Keratinocyte (primary cell): ENCODE measurements at regions not wholly inside any gene's neighbourhood (a gene's known extent, or its start where the extent isn't known, plus 50 kb on each side); places are given as distances from the start of the nearest gene placed in this dataset.

Source experiments
- EZH2 ChIP-seq: IDR thresholded peaks from one replicate; pipeline ENCODE4 v1.6.1; 2012; ENCODE audit warnings: inconsistent platforms, mild to moderate bottlenecking, low read length, moderate library complexity
- TF ChIP-seq, protein P1 (sequence below), 3 experiments: IDR thresholded peaks in 1 of 3; conservative IDR thresholded peaks in 1 of 3; optimal IDR thresholded peaks in 1 of 3; 2 replicates in 2 of 3; 3 replicates in 1 of 3; pipeline versions ENCODE3 to v1.5.1; 2011; ENCODE audit warnings: low read length in 3 of 3, mild to moderate bottlenecking in 3 of 3, moderate library complexity in 2 of 3, control low read depth in 1 of 3, inconsistent platforms in 1 of 3; ENCODE audit not compliant: insufficient read depth in 2 of 3; ENCODE audit errors: extremely low read depth in 1 of 3

- TF ChIP-seq, protein P1, sequence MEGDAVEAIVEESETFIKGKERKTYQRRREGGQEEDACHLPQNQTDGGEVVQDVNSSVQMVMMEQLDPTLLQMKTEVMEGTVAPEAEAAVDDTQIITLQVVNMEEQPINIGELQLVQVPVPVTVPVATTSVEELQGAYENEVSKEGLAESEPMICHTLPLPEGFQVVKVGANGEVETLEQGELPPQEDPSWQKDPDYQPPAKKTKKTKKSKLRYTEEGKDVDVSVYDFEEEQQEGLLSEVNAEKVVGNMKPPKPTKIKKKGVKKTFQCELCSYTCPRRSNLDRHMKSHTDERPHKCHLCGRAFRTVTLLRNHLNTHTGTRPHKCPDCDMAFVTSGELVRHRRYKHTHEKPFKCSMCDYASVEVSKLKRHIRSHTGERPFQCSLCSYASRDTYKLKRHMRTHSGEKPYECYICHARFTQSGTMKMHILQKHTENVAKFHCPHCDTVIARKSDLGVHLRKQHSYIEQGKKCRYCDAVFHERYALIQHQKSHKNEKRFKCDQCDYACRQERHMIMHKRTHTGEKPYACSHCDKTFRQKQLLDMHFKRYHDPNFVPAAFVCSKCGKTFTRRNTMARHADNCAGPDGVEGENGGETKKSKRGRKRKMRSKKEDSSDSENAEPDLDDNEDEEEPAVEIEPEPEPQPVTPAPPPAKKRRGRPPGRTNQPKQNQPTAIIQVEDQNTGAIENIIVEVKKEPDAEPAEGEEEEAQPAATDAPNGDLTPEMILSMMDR (optimal IDR thresholded peaks at IDR 0.05 in 1 of 3, IDR thresholded peaks at IDR 0.05 in 1 of 3, conservative IDR thresholded peaks at IDR 0.05 in 1 of 3; ENCODE audit: extremely low read depth in 1 of 3, insufficient read depth in 2 of 3, low read length in 3 of 3): no peak
- TF ChIP-seq EZH2: no peak
Measured at GRCh38 chr3:162984746-162985145, 1488.1 kb downstream of the OTOL1 start.
